ENCODE measurements at regions not wholly inside any gene's neighbourhood (a gene's known extent, or its start where the extent isn't known, plus 50 kb on each side); places are given as distances from the start of the nearest gene placed in this dataset.

GRCh38 chr14:53452005-53452673 is 299.0 kb upstream of the DDHD1 start:
- no peaks in the 10 kb centered on the region for H3K4me1 ChIP-seq (ENCODE audit: insufficient read depth)
- TF ChIP-seq POLR2A (IDR thresholded peaks at IDR 0.05) (no peak), EP300 (IDR thresholded peaks at IDR 0.05) (no peak), CTCF (IDR thresholded peaks at IDR 0.05) (no peak)
- no peak for DNase-seq
- H3K27me3 ChIP-seq = no peaks in the 10 kb centered on the region
- H3K27ac ChIP-seq = no peak overlapping the region
- no peaks in the 10 kb centered on the region for H3K9me3 ChIP-seq
- H3K36me3 ChIP-seq = no peaks in the 10 kb centered on the region
- WGBS, 3 donors = 94 to 97% (median 95%) methylated on average over 4 of the region's 4 CpGs
- no peak overlapping the region for H3K4me3 ChIP-seq
- intact Hi-C loops (cut with DNase I) = no loop called here

- no peak for DNase-seq
- 14 to 42% (median 17%) methylated on average over 3 of the region's 3 CpGs for WGBS, 3 donors
These were observed 297.7 kb upstream of the DDHD1 start for GRCh38 chr14:53450871-53451270.

GRCh38 chr14:53448682-53449081 is 295.6 kb upstream of the DDHD1 start:
- no peak for TF ChIP-seq POLR2A (IDR thresholded peaks at IDR 0.05)
- TF ChIP-seq EP300 (IDR thresholded peaks at IDR 0.05) = no peak
- no peak for TF ChIP-seq CTCF (IDR thresholded peaks at IDR 0.05)
- no peak overlapping the region for H3K27ac ChIP-seq
- H3K36me3 ChIP-seq = no peaks in the 10 kb centered on the region
- intact Hi-C loops (cut with DNase I) = no loop called here
- no peaks in the 10 kb centered on the region for H3K27me3 ChIP-seq
- WGBS, 3 donors = 83 to 95% (median 89%) methylated on average over 2 of the region's 2 CpGs
- no peaks in the 10 kb centered on the region for H3K4me1 ChIP-seq (ENCODE audit: insufficient read depth)
- no peak overlapping the region for H3K4me3 ChIP-seq
- no peak for DNase-seq
- no peaks in the 10 kb centered on the region for H3K9me3 ChIP-seq

More at GRCh38 chr14:53450871-53451270, 297.7 kb upstream of the DDHD1 start:
- H3K9me3 ChIP-seq = no peaks in the 10 kb centered on the region
- no peaks in the 10 kb centered on the region for H3K4me1 ChIP-seq (ENCODE audit: insufficient read depth)
- TF ChIP-seq CTCF (IDR thresholded peaks at IDR 0.05) (no peak), EP300 (IDR thresholded peaks at IDR 0.05) (no peak), POLR2A (IDR thresholded peaks at IDR 0.05) (no peak)
- intact Hi-C loops (cut with DNase I) = no loop called here
- no peaks in the 10 kb centered on the region for H3K27me3 ChIP-seq
- no peak overlapping the region for H3K27ac ChIP-seq
- no peaks in the 10 kb centered on the region for H3K36me3 ChIP-seq
- H3K4me3 ChIP-seq = no peak overlapping the region

GRCh38 chr14:53444677-53445312 is 291.7 kb upstream of the DDHD1 start:
- Histone ChIP-seq H3K4me1 (ENCODE audit: insufficient read depth) (no peaks in the 10 kb centered on the region), H3K4me3 (no peak overlapping the region), H3K27ac (no peak overlapping the region), H3K27me3 (no peaks in the 10 kb centered on the region), H3K36me3 (no peaks in the 10 kb centered on the region), H3K9me3 (no peaks in the 10 kb centered on the region)
- WGBS, 3 donors = 95% methylated on average over 5 of the region's 5 CpGs
- intact Hi-C loops (cut with DNase I) = no loop called here
- no peak for TF ChIP-seq POLR2A (IDR thresholded peaks at IDR 0.05)
- TF ChIP-seq EP300 (IDR thresholded peaks at IDR 0.05) = no peak
- TF ChIP-seq CTCF (IDR thresholded peaks at IDR 0.05) = no peak
- no peak for DNase-seq

Data from ovary (tissue), 7 donors.